BJ (cell line): ENCODE measurements at regions not wholly inside any gene's neighbourhood (a gene's known extent, or its start where the extent isn't known, plus 50 kb on each side); places are given as distances from the start of the nearest gene placed in this dataset.

Experiments
- CTCF ChIA-PET: fragments of 350-600 bp; formaldehyde crosslinking; extraction: SDS; loops from one replicate; lab custom pipeline; 2021; ENCODE audit warnings: antibody characterized with exemption, inconsistent platforms; lab: Yijun Ruan, JAX
- POLR2A ChIA-PET: fragments of 300-600 bp; sonication (Branson Sonifier 250); formaldehyde crosslinking; extraction: SDS; loops from one replicate; lab custom pipeline; 2021; ENCODE audit warnings: antibody characterized with exemption; lab: Charles Lee
- DNase-seq: peaks from one replicate; pipeline ENCODE4 v3.0.0-alpha.2; 2011; ENCODE audit warnings: low read depth
- H3K27me3 ChIP-seq: 2 replicates; pipeline ENCODE4 v1.6.0; 2011; ENCODE audit warnings: low read length; ENCODE audit not compliant: control insufficient read depth, insufficient read depth
- H3K36me3 ChIP-seq: 2 replicates; pipeline ENCODE4 v1.5.1; 2011; ENCODE audit warnings: low read length; ENCODE audit not compliant: control insufficient read depth, insufficient read depth
- H3K4me3 ChIP-seq: 2 replicates; pipeline ENCODE4 v1.5.1; 2011; ENCODE audit warnings: low read depth, mild to moderate bottlenecking, control low read depth, low read length
- CTCF ChIP-seq: IDR thresholded peaks from 2 replicates; pipeline ENCODE4 v1.5.1; 2011; ENCODE audit warnings: low read depth, mild to moderate bottlenecking, control low read depth, inconsistent platforms, low read length, moderate library complexity; ENCODE audit not compliant: insufficient read depth

DNA sequence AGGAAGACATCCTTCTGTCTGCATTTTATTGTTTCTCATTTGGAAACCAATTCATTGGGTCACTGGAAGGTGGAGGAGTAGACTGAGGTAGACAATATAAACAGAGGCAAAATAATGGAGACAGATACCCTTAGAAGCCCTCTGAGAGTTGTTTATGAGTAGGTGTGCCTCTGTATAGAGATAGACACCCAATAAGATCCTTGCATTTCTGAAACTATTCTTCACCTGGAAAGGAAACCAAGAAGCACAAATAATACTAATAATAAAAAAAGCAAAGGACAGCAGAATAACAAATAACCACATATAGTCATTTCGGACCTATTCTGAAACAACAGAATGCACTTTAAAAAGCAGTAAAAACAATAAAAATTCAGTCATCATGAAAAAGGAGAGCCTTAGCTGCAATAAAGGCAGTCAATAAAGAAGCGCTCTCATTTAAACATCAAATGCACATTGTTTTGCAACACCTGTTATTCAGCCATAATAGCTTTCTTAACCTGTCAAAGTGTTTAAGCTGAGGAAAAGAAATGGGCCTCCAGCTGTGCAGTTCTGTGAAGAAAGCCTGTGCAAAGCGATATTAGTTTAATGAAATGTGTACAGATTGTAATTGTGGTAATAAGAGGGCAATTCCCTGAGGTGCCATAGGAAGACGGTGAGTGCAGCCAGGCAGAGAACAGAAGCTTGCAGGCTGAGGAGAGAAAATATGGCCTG lies 904.2 kb downstream of the STPG2 start:
- ChIA-PET POLR2A (no interaction called here), CTCF (no interaction called here)
- no peak for TF ChIP-seq CTCF
- no peaks in the 10 kb centered on the region for H3K36me3 ChIP-seq
- H3K27me3 ChIP-seq: no peaks in the 10 kb centered on the region
- no peak overlapping the region for H3K4me3 ChIP-seq
- no peak for DNase-seq

DNA sequence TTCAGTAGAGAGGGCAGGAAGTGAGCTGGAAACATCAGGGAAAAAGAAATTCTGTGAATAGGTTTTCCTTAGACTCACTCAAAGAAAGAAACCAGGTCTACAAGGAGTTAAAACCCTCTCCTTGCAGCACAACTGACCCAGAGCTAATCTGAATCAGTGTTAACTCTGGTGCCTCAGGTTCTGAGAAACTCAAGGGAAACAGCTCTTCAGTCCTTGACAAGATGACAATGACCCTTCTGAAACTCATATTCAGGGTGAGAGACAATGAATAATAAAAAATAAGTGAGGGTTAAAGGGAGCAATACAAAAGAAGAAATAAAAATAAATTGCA lies 903.6 kb downstream of the STPG2 start:
- CTCF ChIA-PET: no interaction called here

DNA sequence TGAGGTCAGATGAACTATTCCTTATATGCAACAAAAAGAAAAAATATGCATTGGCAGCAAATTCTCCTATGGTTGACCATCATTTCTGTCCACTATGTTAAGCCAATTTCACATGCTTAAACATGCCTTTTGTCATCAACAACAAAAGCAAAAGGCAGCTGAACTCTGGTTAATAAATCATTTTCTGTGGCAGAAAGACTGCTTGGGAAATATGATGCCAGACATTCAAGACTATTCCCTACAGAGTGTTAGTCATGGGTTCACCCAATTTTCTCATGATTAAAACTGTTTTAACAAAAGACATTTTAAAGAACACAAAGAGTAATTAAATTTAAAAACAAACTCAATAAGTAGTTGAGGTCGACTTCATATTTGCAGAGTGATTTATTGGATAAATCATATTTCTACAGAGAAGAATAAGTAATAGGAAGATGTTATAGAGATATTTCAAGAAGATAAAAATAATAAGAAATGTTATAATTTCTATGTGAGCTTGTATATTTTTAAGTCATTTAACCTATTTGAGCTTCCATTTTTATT lies 890.6 kb downstream of the STPG2 start:
- Histone ChIP-seq H3K27me3 (no peaks in the 10 kb centered on the region), H3K4me3 (no peak overlapping the region), H3K36me3 (no peaks in the 10 kb centered on the region)
- no peak for DNase-seq
- TF ChIP-seq CTCF: no peak
- CTCF ChIA-PET: no interaction called here
- POLR2A ChIA-PET: no interaction called here

More for the DNA sequence above, 903.6 kb downstream of the STPG2 start:
- no peak for DNase-seq
- POLR2A ChIA-PET: no interaction called here
- Histone ChIP-seq H3K27me3 (no peaks in the 10 kb centered on the region), H3K4me3 (no peak overlapping the region), H3K36me3 (no peaks in the 10 kb centered on the region)
- no peak for TF ChIP-seq CTCF

DNA sequence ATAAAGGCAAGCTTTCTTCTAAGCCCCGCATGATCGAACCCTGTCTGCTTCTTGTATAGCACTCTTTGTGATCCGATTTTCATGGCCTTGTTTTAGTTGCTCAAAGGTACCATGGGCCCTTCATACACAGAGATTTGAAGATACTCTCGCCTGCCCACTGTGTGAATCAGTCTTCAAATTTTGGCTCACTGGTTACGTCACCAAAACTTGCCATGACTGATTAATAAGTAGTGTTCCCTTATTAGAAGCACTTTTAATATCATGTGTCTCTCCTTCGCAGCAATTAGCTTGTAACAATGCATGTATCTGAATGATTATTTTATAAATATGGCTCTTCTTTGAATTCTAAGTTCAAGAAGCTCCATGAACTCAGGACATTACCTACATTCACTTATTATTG lies 880.5 kb downstream of the STPG2 start:
- DNase-seq: no peak
- ChIA-PET CTCF (no interaction called here), POLR2A (no interaction called here)
- H3K27me3 ChIP-seq: no peaks in the 10 kb centered on the region
- no peak for TF ChIP-seq CTCF
- H3K36me3 ChIP-seq: no peaks in the 10 kb centered on the region
- no peak overlapping the region for H3K4me3 ChIP-seq

DNA sequence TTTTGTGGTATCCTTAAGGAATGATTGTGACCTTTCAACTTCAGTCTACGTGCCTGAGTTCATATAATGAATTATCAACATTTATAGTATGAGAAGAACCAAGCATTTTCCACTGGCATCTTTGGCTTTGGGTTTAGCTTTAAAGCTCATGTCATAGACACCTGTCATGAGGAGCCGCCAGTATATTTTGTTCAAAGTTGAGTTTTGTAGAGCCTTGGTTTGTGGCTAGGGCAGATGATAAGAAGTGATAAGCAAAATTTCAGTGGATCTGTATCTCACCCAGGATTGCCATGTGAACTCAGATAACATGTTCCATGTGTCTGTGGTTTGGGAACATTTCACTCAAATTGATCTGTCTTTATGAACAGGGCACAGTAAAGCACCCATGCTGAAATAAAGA lies 873.2 kb downstream of the STPG2 start:
- POLR2A ChIA-PET: no interaction called here

More for the DNA sequence above, 873.2 kb downstream of the STPG2 start:
- Histone ChIP-seq H3K36me3 (no peaks in the 10 kb centered on the region), H3K27me3 (no peaks in the 10 kb centered on the region), H3K4me3 (no peak overlapping the region)
- CTCF ChIA-PET: interaction anchor here (1.3 kb wide), 1 partner anchor 21 kb away, joined by 3 read pairs; no protein-coding TSS in a partner anchor
- DNase-seq: no peak
- TF ChIP-seq CTCF: no peak
